ENCODE measurements at regions not wholly inside any gene's neighbourhood (a gene's known extent, or its start where the extent isn't known, plus 50 kb on each side); places are given as distances from the start of the nearest gene placed in this dataset.

GRCh38 chr4:173635395-173635794 is 105.4 kb upstream of the HAND2 start:
- Histone ChIP-seq H3K79me1 (ENCODE audit: low read depth, low read length) (no peaks in the 10 kb centered on the region), H4K20me1 (replicated peaks in 1 of 2; ENCODE audit: control insufficient read depth in 1 of 2, insufficient read depth in 2 of 2, low read length in 2 of 2) (no peaks in the 10 kb centered on the region), H2BK12ac (ENCODE audit: low read depth, low read length) (no peak overlapping the region), H3K79me2 (ENCODE audit: control insufficient read depth in 1 of 2, insufficient read depth in 2 of 2, low read length in 2 of 2) (no peaks in the 10 kb centered on the region), H2BK20ac (ENCODE audit: low read length) (no peak overlapping the region), H2BK15ac (ENCODE audit: low read length) (no peak overlapping the region), H2AK5ac (ENCODE audit: low read depth, low read length) (no peak overlapping the region), H3K9ac (replicated peaks in 1 of 4; ENCODE audit: extremely low read depth in 1 of 4, low read depth in 3 of 4, low read length in 3 of 4) (no peak overlapping the region), H3K36me3 (ENCODE audit: control insufficient read depth in 2 of 4, insufficient read depth in 4 of 4, low read length in 3 of 4) (no peaks in the 10 kb centered on the region; a peak in 1 of 8 replicates), H3K4me2 (ENCODE audit: insufficient read depth in 1 of 2, low read depth in 2 of 2, low read length in 2 of 2) (no peak overlapping the region), H3K14ac (ENCODE audit: insufficient read length) (no peak overlapping the region), H2BK120ac (replicated peaks; ENCODE audit: low read depth, low read length) (no peak overlapping the region), H3K23ac (ENCODE audit: insufficient read length) (no peak overlapping the region), H2AFZ (ENCODE audit: low read length) (no peak overlapping the region), H4K91ac (replicated peaks; ENCODE audit: insufficient read length, low read length) (no peak overlapping the region), H3K4ac (replicated peaks; ENCODE audit: insufficient read length, low read depth, low read length) (no peak overlapping the region), H3K56ac (replicated peaks; ENCODE audit: insufficient read length, low read depth, low read length) (no peak overlapping the region), H4K8ac (ENCODE audit: extremely low read depth, insufficient read depth, low read length) (no peak overlapping the region), H2BK5ac (ENCODE audit: low read depth, low read length) (no peak overlapping the region), H3K4me3 (ENCODE audit: extremely low read depth in 1 of 4, insufficient read depth in 2 of 4, low read depth in 3 of 4, low read length in 4 of 4) (no peak overlapping the region), H3K4me1 (replicated peaks in 1 of 4; ENCODE audit: control insufficient read depth in 3 of 4, insufficient read depth in 4 of 4, low read length in 3 of 4) (no peaks in the 10 kb centered on the region), H3K27ac (ENCODE audit: low read depth, low read length) (no peak overlapping the region), H4K5ac (ENCODE audit: insufficient read length, low read depth, low read length) (no peak overlapping the region), H3K18ac (ENCODE audit: extremely low read depth, low read length) (no peak overlapping the region), H3K27me3 (replicated peaks in 1 of 4; ENCODE audit: control insufficient read depth in 3 of 4, extremely low read depth in 1 of 4, insufficient read depth in 3 of 4, low read length in 3 of 4) (peaks cover 0 to 1% (median 0%) of the 10 kb centered on the region in 4 experiments; a peak in 1 of 7 replicates), H3K9me3 (ENCODE audit: insufficient read depth in 2 of 2, low read depth in 1 of 2, low read length in 1 of 2) (peaks cover 0 to 12% of the 10 kb centered on the region in 2 experiments; a peak in 1 of 4 replicates), H3K23me2 (ENCODE audit: low read depth, low read length) (no peaks in the 10 kb centered on the region)
- TF ChIP-seq EP300 (IDR thresholded peaks at IDR 0.05; ENCODE audit: borderline replicate concordance in 1 of 2, low read depth in 2 of 2, low read length in 2 of 2) = no peak
- TF ChIP-seq SRF (IDR thresholded peaks at IDR 0.05; ENCODE audit: low read depth, low read length) = no peak
- no peak for TF ChIP-seq NANOG (IDR thresholded peaks at IDR 0.05; ENCODE audit: insufficient read depth, low read depth, low read length, poor library complexity, severe bottlenecking)
- DNase-seq (ENCODE audit: low read depth in 1 of 2, low spot score in 2 of 2) (no peak), FAIRE-seq (no peak)
- ChIA-PET POLR2A (ENCODE audit: partially characterized antibody) (no interaction called here), CTCF (ENCODE audit: partially characterized antibody) (no interaction called here)
